GM23338 (cell line): ENCODE measurements at regions not wholly inside any gene's neighbourhood (a gene's known extent, or its start where the extent isn't known, plus 50 kb on each side); places are given as distances from the start of the nearest gene placed in this dataset.

Experiments
- CTCF ChIP-seq, 2 experiments: fragments of 200-600 bp in 1 of 2; sonication (generic) in 1 of 2; conservative IDR thresholded peaks; 2 replicates each; pipeline versions ENCODE4 v1.5.1 to v1.6.1; 2016 to 2017; ENCODE audit warnings: antibody characterized with exemption in 2 of 2, low read depth in 2 of 2, mild to moderate bottlenecking in 2 of 2, moderate library complexity in 1 of 2
- EZH2 ChIP-seq: fragments of 200-600 bp; sonication (generic); IDR thresholded peaks from one replicate; pipeline ENCODE4 v1.8.0; 2017; ENCODE audit warnings: antibody characterized with exemption, mild to moderate bottlenecking, low read depth; ENCODE audit not compliant: unreplicated experiment
- EZH2phosphoT487 ChIP-seq: fragments of 200-600 bp; sonication (generic); IDR thresholded peaks from one replicate; pipeline ENCODE4 v1.8.1; 2018; ENCODE audit warnings: antibody characterized with exemption; ENCODE audit not compliant: unreplicated experiment

- TF ChIP-seq CTCF (conservative IDR thresholded peaks at IDR 0.05; ENCODE audit: low read depth in 2 of 2) (no peak), EZH2 (no peak), EZH2phosphoT487 (no peak)
Observed at GRCh38 chr17:77839698-77840512, 118.6 kb upstream of the TNRC6C start.
